ENCODE measurements at regions not wholly inside any gene's neighbourhood (a gene's known extent, or its start where the extent isn't known, plus 50 kb on each side); places are given as distances from the start of the nearest gene placed in this dataset.
"Not testable (repeated sequence)": the region's sequence is repeated elsewhere in the genome, so short reads cannot be mapped to it uniquely, and the experiment has no call there.

DNA sequence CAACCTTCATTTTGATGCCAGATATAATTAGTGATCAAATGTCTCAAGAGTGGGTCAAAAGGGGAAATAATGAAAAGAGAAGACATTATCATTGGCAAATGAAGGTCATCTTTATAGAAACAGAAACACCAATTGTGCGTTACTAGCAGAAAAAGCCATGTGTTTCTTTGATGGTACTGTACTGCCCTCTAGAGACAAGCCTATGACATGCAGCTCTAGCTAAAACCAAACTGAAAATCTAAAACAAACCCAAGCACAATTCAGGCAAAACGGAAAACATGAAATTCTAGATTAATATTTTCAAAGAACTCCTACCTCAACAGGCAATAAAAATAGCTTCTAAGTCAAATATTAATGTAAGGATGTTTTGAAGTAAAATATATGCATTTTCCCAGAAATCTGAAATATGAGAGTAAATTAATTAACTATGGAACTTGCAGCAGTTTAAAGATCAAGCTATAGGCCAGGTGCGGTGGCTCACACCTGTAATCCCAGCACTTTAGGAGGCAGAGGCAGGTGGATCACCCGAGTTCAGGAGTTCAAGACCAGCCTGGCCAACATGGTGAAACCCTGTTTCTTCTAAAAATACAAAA, 115.4 kb downstream of the KLHL28 start:
- Mint-ChIP-seq H3K9me3 (ENCODE audit: unreplicated experiment) (no peaks in the 10 kb centered on the region), H3K36me3 (ENCODE audit: insufficient read depth, unreplicated experiment) (no peaks in the 10 kb centered on the region), H3K4me1 (ENCODE audit: low read depth, unreplicated experiment) (no peaks in the 10 kb centered on the region), H3K27me3 (ENCODE audit: insufficient read depth, unreplicated experiment) (no peaks in the 10 kb centered on the region), H3K4me3 (ENCODE audit: unreplicated experiment) (no peak overlapping the region), H3K27ac (ENCODE audit: unreplicated experiment) (no peak overlapping the region)
- intact Hi-C loops (cut with micrococcal nuclease; ENCODE audit: unreplicated experiment), result loop anchor here (5.0 kb wide), 1 partner anchor 189 kb away; no protein-coding TSS in a partner anchor
- CTCF ChIA-PET, result interaction anchor here (0.5 kb wide), 1 partner anchor 532 kb away, joined by 4 read pairs; no protein-coding TSS in a partner anchor
- TF ChIP-seq, protein P1, sequence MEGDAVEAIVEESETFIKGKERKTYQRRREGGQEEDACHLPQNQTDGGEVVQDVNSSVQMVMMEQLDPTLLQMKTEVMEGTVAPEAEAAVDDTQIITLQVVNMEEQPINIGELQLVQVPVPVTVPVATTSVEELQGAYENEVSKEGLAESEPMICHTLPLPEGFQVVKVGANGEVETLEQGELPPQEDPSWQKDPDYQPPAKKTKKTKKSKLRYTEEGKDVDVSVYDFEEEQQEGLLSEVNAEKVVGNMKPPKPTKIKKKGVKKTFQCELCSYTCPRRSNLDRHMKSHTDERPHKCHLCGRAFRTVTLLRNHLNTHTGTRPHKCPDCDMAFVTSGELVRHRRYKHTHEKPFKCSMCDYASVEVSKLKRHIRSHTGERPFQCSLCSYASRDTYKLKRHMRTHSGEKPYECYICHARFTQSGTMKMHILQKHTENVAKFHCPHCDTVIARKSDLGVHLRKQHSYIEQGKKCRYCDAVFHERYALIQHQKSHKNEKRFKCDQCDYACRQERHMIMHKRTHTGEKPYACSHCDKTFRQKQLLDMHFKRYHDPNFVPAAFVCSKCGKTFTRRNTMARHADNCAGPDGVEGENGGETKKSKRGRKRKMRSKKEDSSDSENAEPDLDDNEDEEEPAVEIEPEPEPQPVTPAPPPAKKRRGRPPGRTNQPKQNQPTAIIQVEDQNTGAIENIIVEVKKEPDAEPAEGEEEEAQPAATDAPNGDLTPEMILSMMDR (IDR thresholded peaks at IDR 0.05; ENCODE audit: insufficient read depth in 1 of 2, low read depth in 1 of 2, low read length in 1 of 2, severe bottlenecking in 1 of 2, unreplicated experiment in 1 of 2), result peak; percentile 32 to 62
- BruUV-seq (replicated peaks), result no TSS peak
- POLR2A ChIA-PET, result no interaction called here
- Histone ChIP-seq H3K27me3 (replicated peaks; ENCODE audit: control insufficient read depth, insufficient read depth, low read length) (no peaks in the 10 kb centered on the region), H3K36me3 (ENCODE audit: control insufficient read depth, insufficient read depth, low read length) (no peaks in the 10 kb centered on the region), H3K9me3 (no peaks in the 10 kb centered on the region), H3K4me3 (ENCODE audit: low read depth, low read length) (no peak overlapping the region), H3K4me1 (no peaks in the 10 kb centered on the region)
- DNase-seq, result peak in 1 of 2 experiments; percentile 10

DNA sequence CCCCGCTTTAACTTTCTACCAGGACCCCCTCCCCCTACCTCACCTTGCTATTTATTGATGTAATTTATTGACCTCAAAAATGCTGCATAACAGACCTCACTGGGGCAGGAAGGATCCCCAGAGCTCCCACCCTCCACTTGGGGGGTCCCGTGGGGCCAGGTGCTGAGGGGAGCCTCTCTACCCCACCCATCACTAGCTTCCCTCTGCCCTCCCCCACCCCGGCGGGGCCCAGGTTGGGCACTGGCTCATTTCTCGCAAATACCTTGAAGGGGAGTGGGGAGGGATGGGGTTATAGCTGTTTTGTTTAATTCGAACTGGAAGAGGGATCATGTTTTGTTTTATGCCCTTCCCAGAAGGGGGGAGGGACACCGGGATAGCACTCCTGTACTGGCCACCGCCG, 125.8 kb downstream of the KLHL28 start:
- H3K36me3 Mint-ChIP-seq (ENCODE audit: insufficient read depth, unreplicated experiment); H3K4me1 ChIP-seq; H3K27me3 ChIP-seq (replicated peaks; ENCODE audit: control insufficient read depth, insufficient read depth, low read length); POLR2A ChIA-PET; H3K36me3 ChIP-seq (ENCODE audit: control insufficient read depth, insufficient read depth, low read length); H3K4me3 Mint-ChIP-seq (ENCODE audit: unreplicated experiment); H3K27me3 Mint-ChIP-seq (ENCODE audit: insufficient read depth, unreplicated experiment); BruUV-seq (replicated peaks); H3K9me3 ChIP-seq; CTCF ChIA-PET; H3K4me1 Mint-ChIP-seq (ENCODE audit: low read depth, unreplicated experiment); intact Hi-C loops (cut with micrococcal nuclease; ENCODE audit: unreplicated experiment); H3K4me3 ChIP-seq (ENCODE audit: low read depth, low read length); DNase-seq; H3K27ac Mint-ChIP-seq (ENCODE audit: unreplicated experiment); H3K9me3 Mint-ChIP-seq (ENCODE audit: unreplicated experiment): not testable (repeated sequence)

DNA sequence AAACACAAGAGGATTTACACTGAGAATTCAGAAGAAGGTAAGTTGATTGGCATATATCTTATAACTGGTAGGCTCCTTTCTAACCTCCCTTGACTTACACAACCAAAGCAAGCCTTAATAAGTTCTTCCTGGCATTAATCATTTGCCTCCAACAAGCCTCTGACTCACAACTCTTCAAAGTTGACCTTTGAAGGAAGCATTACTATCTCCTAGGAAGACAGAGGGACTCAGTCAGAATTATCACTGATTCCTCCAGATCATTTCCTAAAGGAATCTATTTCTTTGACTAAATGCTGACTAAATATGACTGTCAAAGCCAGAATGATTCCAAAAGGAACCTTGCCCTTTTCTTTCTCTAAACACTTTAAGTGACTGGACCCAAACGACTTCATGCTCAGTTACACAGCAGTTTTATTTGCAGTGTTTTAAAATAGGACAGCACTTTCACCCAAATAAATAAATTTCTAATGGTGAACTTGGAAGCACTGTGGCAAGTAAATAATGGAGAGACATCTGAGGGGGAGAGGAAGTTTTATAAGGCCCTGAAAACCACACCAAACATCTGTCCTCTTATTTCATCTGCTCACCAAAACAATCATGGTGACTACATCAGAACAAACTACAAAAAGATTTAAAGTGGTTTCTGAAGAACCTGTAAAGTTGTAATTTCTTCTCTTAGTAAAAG, 128.2 kb downstream of the KLHL28 start:
- ChIA-PET POLR2A (no interaction called here), CTCF (no interaction called here)
- Histone ChIP-seq H3K4me1 (no peaks in the 10 kb centered on the region), H3K4me3 (ENCODE audit: low read depth, low read length) (no peak overlapping the region), H3K36me3 (ENCODE audit: control insufficient read depth, insufficient read depth, low read length) (no peaks in the 10 kb centered on the region), H3K9me3 (no peaks in the 10 kb centered on the region), H3K27me3 (replicated peaks; ENCODE audit: control insufficient read depth, insufficient read depth, low read length) (no peaks in the 10 kb centered on the region)
- no peaks in the 10 kb centered on the region for H3K36me3 Mint-ChIP-seq (ENCODE audit: insufficient read depth, unreplicated experiment)
- no TSS peak for BruUV-seq (replicated peaks)
- no peak for DNase-seq
- no peaks in the 10 kb centered on the region for H3K4me1 Mint-ChIP-seq (ENCODE audit: low read depth, unreplicated experiment)
- H3K9me3 Mint-ChIP-seq (ENCODE audit: unreplicated experiment), result no peaks in the 10 kb centered on the region
- TF ChIP-seq, protein P1 (IDR thresholded peaks at IDR 0.05; ENCODE audit: insufficient read depth in 1 of 2, low read depth in 1 of 2, low read length in 1 of 2, severe bottlenecking in 1 of 2, unreplicated experiment in 1 of 2), result no peak
- peaks cover 7% of the 10 kb centered on the region for H3K27me3 Mint-ChIP-seq (ENCODE audit: insufficient read depth, unreplicated experiment)
- no peak overlapping the region for H3K4me3 Mint-ChIP-seq (ENCODE audit: unreplicated experiment)
- no peak overlapping the region for H3K27ac Mint-ChIP-seq (ENCODE audit: unreplicated experiment)
- intact Hi-C loops (cut with micrococcal nuclease; ENCODE audit: unreplicated experiment), result no loop called here
